Right lobe of liver (tissue), 4 donors: ENCODE measurements at regions not wholly inside any gene's neighbourhood (a gene's known extent, or its start where the extent isn't known, plus 50 kb on each side); places are given as distances from the start of the nearest gene placed in this dataset.

Experiments
- POLR2A ChIP-seq: fragments of 450-650 bp; IDR thresholded peaks from one replicate; pipeline ENCODE4 v1.6.1; 2017; ENCODE audit warnings: antibody characterized with exemption, mild to moderate bottlenecking
- TF ChIP-seq, protein P1 (sequence below), 4 donors: fragments of 200-600 bp in 3 of 4; fragments of 450-650 bp in 1 of 4; IDR thresholded peaks; one replicate each; pipeline versions ENCODE4 v1.5.1 to v1.8.0; 2016 to 2022; ENCODE audit warnings: antibody characterized with exemption in 4 of 4, mild to moderate bottlenecking in 2 of 4
- donor health status: DM: no; HTN: no; CAD: no.
- donor health status: DM: no; HTN: no; CAD: no.
- donor health status: DM: no; HTN: yes; CAD: no.

DNA sequence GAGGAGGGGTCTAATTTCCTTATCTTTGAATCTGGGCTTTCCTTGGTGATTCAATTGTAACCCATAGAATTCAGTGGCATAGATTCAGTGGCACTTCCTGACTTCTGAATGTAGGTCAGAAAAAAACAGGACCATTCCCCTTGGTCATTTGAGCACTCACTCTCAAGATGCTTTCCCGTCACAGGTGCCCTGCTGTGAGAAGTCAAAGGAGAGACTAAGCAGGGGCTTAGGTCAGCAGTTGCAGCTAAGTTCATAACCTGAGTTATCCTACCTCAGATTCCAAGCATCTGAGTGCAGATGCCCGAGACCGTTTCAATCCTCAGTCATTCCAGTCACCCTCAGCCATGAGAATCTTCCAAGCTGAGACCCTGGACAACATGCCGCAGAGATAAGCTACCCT, 506.6 kb downstream of the FRK start:
- TF ChIP-seq, protein P1, sequence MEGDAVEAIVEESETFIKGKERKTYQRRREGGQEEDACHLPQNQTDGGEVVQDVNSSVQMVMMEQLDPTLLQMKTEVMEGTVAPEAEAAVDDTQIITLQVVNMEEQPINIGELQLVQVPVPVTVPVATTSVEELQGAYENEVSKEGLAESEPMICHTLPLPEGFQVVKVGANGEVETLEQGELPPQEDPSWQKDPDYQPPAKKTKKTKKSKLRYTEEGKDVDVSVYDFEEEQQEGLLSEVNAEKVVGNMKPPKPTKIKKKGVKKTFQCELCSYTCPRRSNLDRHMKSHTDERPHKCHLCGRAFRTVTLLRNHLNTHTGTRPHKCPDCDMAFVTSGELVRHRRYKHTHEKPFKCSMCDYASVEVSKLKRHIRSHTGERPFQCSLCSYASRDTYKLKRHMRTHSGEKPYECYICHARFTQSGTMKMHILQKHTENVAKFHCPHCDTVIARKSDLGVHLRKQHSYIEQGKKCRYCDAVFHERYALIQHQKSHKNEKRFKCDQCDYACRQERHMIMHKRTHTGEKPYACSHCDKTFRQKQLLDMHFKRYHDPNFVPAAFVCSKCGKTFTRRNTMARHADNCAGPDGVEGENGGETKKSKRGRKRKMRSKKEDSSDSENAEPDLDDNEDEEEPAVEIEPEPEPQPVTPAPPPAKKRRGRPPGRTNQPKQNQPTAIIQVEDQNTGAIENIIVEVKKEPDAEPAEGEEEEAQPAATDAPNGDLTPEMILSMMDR (IDR thresholded peaks at IDR 0.05): no peak
- TF ChIP-seq POLR2A: no peak
